ENCODE measurements at regions not wholly inside any gene's neighbourhood (a gene's known extent, or its start where the extent isn't known, plus 50 kb on each side); places are given as distances from the start of the nearest gene placed in this dataset.

DNA sequence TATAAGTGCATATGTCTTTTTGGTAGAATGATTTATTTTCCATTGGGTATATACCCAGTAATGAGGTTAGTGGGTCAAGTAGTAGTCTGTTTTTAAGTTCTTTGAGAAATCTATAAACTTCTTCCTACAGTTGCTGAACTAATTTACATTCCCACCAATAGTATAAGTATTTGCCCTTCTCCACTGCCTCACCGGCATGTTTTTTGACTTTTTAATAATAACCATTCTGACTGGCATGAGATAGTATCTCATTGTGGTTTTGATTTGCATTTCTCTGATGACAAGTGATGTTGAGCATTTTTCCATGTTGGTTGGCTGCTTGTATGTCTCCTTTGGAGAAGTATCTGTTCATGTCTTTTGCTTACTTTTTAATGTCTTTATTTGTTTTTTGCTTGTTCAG, 94.1 kb upstream of the TP63 start:
- no peak overlapping the region for H3K27ac ChIP-seq (ENCODE audit: control insufficient read depth, insufficient read depth)
- ATAC-seq (no peak; the same call in 2 of the 3 replicates), DNase-seq (ENCODE audit: low read depth, low spot score) (no peak), FAIRE-seq (no peak)
- no peaks in the 10 kb centered on the region for H3K4me1 ChIP-seq (ENCODE audit: control insufficient read depth, insufficient read depth, low read length)
- H4K20me1 ChIP-seq (ENCODE audit: control insufficient read depth, insufficient read depth) = no peaks in the 10 kb centered on the region
- no peak overlapping the region for H2AFZ ChIP-seq (ENCODE audit: control insufficient read depth, low read depth, low read length)
- no peak overlapping the region for H3K9ac ChIP-seq (ENCODE audit: control insufficient read depth, insufficient read depth, low read length)
- ChIA-PET POLR2A (no interaction called here), RAD21 (ENCODE audit: unreplicated experiment) (no interaction called here), SMC1A (ENCODE audit: uncharacterized antibody, unreplicated experiment) (no interaction called here), CTCF (no interaction called here)
- H3K4me2 ChIP-seq (ENCODE audit: control insufficient read depth, insufficient read depth) = no peak overlapping the region
- no peaks in the 10 kb centered on the region for H3K27me3 ChIP-seq (replicated peaks in 1 of 2; ENCODE audit: control insufficient read depth in 2 of 2, insufficient read depth in 2 of 2, low read length in 1 of 2)
- TF ChIP-seq BRCA1 (IDR thresholded peaks at IDR 0.05; ENCODE audit: low read depth, low read length) = no peak
- TF ChIP-seq HDAC6 (IDR thresholded peaks at IDR 0.05; ENCODE audit: unreplicated experiment) = no peak
- no peak for TF ChIP-seq MYB (IDR thresholded peaks at IDR 0.05; ENCODE audit: borderline replicate concordance, low read depth, low read length)
- no TSS peak for BruUV-seq (replicated peaks)
- WGBS (ENCODE audit: insufficient coverage, insufficient replicate concordance, low lambda C conversion rate, missing lambda C conversion rate) = 0% methylated on average over 1 of the region's 1 CpG
- no peaks in the 10 kb centered on the region for H3K79me2 ChIP-seq (ENCODE audit: control insufficient read depth, insufficient read depth, low read length)
- H3K4me3 ChIP-seq = no peak overlapping the region
- intact Hi-C loops (cut with micrococcal nuclease; ENCODE audit: unreplicated experiment) (no loop called here), in situ Hi-C loops (cut with MboI) (no loop called here)
- H3K9me3 ChIP-seq (replicated peaks; ENCODE audit: control insufficient read depth, insufficient read depth, low read length) = no peaks in the 10 kb centered on the region; the same call in 1 of the 3 replicates
- H3K36me3 ChIP-seq (ENCODE audit: control insufficient read depth in 2 of 2, insufficient read depth in 2 of 2, low read length in 1 of 2) = no peaks in the 10 kb centered on the region

DNA sequence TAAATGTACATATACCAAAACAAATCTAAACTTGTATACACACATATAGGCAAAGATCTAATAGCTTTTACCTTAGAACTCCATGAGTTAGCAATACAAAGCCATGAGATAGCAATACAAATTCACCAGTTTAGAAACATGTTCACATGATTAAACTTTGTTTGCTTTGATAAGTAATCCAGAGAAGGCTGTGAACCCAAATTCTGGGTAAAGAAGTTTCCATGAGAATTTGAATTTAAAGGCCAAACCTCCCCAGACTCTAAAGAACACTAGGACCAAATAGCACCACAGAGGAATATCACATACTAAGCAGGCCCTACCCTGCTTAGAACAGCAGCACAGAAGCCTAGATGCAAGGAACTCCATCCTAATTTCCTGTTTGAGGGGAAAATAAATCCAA, 83.7 kb upstream of the TP63 start:
- Histone ChIP-seq H3K79me2 (ENCODE audit: control insufficient read depth, insufficient read depth, low read length) (no peaks in the 10 kb centered on the region), H3K4me2 (ENCODE audit: control insufficient read depth, insufficient read depth) (no peak overlapping the region), H3K36me3 (ENCODE audit: control insufficient read depth in 2 of 2, insufficient read depth in 2 of 2, low read length in 1 of 2) (no peaks in the 10 kb centered on the region), H3K27me3 (replicated peaks in 1 of 2; ENCODE audit: control insufficient read depth in 2 of 2, insufficient read depth in 2 of 2, low read length in 1 of 2) (no peaks in the 10 kb centered on the region), H3K9me3 (replicated peaks; ENCODE audit: control insufficient read depth, insufficient read depth, low read length) (peaks cover 23% of the 10 kb centered on the region), H3K27ac (ENCODE audit: control insufficient read depth, insufficient read depth) (no peak overlapping the region), H3K9ac (ENCODE audit: control insufficient read depth, insufficient read depth, low read length) (no peak overlapping the region), H4K20me1 (ENCODE audit: control insufficient read depth, insufficient read depth) (no peaks in the 10 kb centered on the region), H2AFZ (ENCODE audit: control insufficient read depth, low read depth, low read length) (no peak overlapping the region), H3K4me3 (no peak overlapping the region), H3K4me1 (ENCODE audit: control insufficient read depth, insufficient read depth, low read length) (no peaks in the 10 kb centered on the region)
- SMC1A ChIA-PET (ENCODE audit: uncharacterized antibody, unreplicated experiment) = interaction anchor here (0.6 to 2.0 kb wide), 3 partner anchors 36 to 175 kb away, joined by 3 to 5 read pairs (median 3); no protein-coding TSS in a partner anchor
- BruUV-seq (replicated peaks) = no TSS peak
- no peak for DNase-seq (ENCODE audit: low read depth, low spot score)
- intact Hi-C loops (cut with micrococcal nuclease; ENCODE audit: unreplicated experiment) (no loop called here), in situ Hi-C loops (cut with MboI) (no loop called here)
- ATAC-seq = no peak
- no peak for FAIRE-seq
- CTCF ChIA-PET = interaction anchor here (1.3 kb wide), 1 partner anchor 36 kb away, joined by 6 read pairs; no protein-coding TSS in a partner anchor
- RAD21 ChIA-PET (ENCODE audit: unreplicated experiment) = no interaction called here
- POLR2A ChIA-PET = no interaction called here
- TF ChIP-seq SP1 (IDR thresholded peaks at IDR 0.05; ENCODE audit: low read depth, low read length) = no peak
- TF ChIP-seq, protein P1, sequence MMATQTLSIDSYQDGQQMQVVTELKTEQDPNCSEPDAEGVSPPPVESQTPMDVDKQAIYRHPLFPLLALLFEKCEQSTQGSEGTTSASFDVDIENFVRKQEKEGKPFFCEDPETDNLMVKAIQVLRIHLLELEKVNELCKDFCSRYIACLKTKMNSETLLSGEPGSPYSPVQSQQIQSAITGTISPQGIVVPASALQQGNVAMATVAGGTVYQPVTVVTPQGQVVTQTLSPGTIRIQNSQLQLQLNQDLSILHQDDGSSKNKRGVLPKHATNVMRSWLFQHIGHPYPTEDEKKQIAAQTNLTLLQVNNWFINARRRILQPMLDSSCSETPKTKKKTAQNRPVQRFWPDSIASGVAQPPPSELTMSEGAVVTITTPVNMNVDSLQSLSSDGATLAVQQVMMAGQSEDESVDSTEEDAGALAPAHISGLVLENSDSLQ (IDR thresholded peaks at IDR 0.05) = no peak
- TF ChIP-seq ZNF217 (IDR thresholded peaks at IDR 0.05) = no peak
- TF ChIP-seq TAF1 (IDR thresholded peaks at IDR 0.05; ENCODE audit: borderline replicate concordance, low read depth, low read length) = no peak
- TF ChIP-seq BCL11A (IDR thresholded peaks at IDR 0.05; ENCODE audit: low read depth, low read length) = no peak
- no peak for TF ChIP-seq KLF5 (IDR thresholded peaks at IDR 0.05; ENCODE audit: partially characterized antibody)
- TF ChIP-seq CHD4 (IDR thresholded peaks at IDR 0.05) = no peak
- no peak for TF ChIP-seq CHD1 (IDR thresholded peaks at IDR 0.05; ENCODE audit: low read depth, low read length)
- TF ChIP-seq, protein P2, sequence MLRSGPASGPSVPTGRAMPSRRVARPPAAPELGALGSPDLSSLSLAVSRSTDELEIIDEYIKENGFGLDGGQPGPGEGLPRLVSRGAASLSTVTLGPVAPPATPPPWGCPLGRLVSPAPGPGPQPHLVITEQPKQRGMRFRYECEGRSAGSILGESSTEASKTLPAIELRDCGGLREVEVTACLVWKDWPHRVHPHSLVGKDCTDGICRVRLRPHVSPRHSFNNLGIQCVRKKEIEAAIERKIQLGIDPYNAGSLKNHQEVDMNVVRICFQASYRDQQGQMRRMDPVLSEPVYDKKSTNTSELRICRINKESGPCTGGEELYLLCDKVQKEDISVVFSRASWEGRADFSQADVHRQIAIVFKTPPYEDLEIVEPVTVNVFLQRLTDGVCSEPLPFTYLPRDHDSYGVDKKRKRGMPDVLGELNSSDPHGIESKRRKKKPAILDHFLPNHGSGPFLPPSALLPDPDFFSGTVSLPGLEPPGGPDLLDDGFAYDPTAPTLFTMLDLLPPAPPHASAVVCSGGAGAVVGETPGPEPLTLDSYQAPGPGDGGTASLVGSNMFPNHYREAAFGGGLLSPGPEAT (IDR thresholded peaks at IDR 0.05; ENCODE audit: low read depth) = no peak
- no peak for TF ChIP-seq NFIC (IDR thresholded peaks at IDR 0.05; ENCODE audit: low read depth, low read length)
- no peak for TF ChIP-seq BHLHE40 (IDR thresholded peaks at IDR 0.05; ENCODE audit: borderline replicate concordance in 1 of 2, low read depth in 2 of 2, low read length in 1 of 2)
- no peak for TF ChIP-seq JUNB (IDR thresholded peaks at IDR 0.05)

All from GM12878 (cell line).